HG03103 (cell line): ENCODE measurements at regions not wholly inside any gene's neighbourhood (a gene's known extent, or its start where the extent isn't known, plus 50 kb on each side); places are given as distances from the start of the nearest gene placed in this dataset.
"Not testable (repeated sequence)": the region's sequence is repeated elsewhere in the genome, so short reads cannot be mapped to it uniquely, and the experiment has no call there.

Experiments used
- ATAC-seq: cut with Tn5 transposase; IDR thresholded peaks from one replicate; pipeline ENCODE4 v1.9.1; 2021; ENCODE audit warnings: low read depth; ENCODE audit not compliant: unreplicated experiment

DNA sequence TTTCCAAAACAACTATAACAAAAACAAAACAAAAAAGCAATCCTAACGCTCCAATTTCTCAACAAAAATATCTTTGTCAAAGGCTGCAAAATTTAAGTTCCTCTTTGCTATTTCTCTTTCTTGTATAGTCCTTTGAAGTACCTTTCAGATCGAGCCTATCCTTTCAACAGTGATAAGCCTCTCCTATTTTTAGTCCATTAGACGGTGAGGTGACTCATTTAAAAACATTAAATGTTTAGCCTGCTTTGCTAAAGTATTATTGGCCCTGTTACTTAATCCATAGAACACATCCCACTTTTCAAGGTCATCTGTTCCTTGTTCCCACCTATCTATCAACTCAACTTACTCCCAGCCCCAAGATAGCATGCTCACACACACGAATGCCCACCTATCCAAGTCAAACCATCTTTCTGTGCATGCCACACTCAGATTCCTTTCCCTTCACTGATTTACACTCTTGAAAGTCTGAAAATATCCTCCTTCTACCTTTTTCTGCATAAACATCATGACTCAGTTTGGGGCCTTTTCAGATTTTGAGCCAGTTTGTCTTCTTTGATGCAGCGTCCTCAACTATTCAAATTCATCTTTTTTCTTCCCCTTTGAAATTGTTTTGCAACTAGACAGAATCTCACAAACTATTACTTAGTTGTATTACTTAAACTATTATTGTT, 224.9 kb upstream of the TMEM229A start:
- peak; percentile 65 for ATAC-seq

DNA sequence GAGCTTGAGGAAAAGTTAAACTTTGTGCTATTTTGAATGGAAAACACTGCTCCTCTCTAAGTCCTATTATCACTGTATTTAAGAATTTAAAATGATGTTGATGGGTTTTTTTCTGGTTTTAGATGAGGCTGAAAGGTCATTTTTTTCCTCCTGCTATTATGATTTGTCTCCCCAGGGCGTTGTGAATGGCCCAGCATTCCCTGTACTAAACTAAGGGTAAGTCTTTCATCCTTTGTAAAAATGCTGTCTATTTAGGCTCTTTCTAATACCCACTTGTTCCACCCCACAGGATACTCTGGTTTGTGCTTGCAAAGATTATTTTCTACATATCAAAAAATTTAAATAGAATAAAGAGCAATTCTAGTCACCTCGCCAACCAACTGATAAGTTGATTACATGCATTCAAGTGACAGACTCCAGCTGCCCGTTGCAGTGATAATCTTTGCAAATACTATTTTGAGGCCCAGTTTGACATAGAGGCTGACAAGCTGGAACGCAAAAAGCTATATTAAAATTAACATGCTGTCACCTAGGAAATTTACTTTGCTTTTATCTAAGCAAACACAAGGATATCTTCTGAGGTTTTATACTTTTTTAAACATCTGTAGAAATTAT, 222.3 kb upstream of the TMEM229A start:
- ATAC-seq = no peak

DNA sequence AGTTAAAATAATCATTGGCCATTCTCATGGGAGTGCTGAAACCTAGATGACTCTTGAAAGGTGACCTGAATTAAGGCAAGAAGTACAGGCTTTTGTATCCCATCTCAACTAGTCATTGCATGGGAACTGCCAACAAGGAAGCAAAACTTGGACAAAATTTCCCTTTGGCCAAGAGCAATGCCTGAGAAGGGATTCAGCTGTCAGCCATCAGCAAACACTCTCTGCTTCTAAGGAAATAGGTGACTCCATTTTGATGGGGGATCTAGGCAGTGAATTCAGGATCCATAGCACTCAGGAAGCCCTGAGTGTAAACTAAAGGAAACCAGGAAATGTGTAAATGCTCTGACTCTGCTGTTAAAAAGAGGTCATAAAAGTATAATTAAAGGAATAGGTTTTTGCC, 221.5 kb upstream of the TMEM229A start:
- no peak for ATAC-seq

DNA sequence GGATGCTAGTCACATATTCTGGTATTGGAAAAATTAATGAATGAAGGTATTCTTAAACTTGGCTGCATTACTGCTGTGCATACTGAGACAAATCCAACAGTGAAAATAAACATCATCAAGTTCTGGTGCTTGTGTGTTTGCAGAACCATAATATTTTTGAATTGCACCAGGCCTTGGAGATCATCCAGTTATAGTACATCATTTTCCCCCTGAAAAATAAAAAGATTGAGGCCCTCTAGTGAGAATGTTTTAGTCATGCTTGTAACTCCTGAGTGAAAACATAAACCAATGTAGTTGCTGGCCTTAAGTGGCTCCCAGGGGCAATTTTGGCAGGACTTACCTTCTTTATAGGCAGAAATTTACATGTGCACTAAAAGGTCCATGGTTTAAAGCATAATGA, 218.8 kb upstream of the TMEM229A start:
- no peak for ATAC-seq

DNA sequence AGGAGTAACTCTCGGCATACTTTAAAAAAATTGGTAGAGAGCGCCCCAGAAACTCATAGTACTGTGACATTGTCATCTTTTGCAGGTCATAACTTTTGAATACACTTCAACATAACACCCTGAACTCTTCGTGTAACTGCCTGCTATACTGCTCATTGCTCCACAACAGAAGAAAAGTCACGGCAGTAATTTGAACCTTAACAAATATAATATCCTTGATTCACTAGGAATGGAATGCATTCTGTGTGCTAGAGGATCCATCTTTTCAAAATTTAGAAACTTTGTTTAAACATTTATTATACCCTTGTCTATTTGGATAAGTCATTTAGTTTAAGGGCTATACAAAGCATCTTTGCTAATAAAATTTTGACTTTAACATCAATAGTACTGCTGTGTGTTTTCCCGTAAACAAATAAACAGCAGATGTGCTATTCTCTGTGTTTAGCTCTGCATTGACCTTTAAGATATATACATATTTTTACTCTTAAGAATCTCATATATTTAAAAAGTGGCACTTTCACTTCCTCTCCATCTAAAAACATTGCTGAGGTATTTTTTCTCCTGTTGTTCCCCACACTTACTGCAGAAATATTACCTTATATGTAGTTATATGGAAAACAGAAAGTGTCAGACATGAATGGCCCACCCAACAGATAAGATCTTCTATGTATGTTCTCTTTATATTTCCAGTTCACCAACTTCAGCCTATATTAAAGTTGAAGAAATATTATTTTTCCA, 217.6 kb upstream of the TMEM229A start:
- ATAC-seq = no peak

DNA sequence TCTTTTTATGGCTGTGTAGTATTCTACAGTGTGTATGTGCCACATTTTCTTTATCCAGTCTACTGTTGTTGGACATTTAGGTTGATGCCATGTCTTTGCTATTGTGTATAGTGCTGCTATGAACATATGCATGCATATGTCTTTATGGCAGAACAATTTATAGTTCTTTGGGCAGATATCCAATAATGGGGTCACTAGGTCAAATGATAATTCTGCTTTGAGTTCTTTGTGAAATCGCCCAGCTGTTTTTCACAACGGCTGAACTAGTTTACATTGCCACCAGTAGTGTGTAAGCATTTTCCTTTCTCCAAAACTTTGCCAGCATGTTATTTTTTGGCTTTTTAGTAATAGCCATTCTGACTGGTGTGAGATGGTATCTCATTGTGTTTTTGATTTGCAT, 214.8 kb upstream of the TMEM229A start:
- ATAC-seq = no peak

DNA sequence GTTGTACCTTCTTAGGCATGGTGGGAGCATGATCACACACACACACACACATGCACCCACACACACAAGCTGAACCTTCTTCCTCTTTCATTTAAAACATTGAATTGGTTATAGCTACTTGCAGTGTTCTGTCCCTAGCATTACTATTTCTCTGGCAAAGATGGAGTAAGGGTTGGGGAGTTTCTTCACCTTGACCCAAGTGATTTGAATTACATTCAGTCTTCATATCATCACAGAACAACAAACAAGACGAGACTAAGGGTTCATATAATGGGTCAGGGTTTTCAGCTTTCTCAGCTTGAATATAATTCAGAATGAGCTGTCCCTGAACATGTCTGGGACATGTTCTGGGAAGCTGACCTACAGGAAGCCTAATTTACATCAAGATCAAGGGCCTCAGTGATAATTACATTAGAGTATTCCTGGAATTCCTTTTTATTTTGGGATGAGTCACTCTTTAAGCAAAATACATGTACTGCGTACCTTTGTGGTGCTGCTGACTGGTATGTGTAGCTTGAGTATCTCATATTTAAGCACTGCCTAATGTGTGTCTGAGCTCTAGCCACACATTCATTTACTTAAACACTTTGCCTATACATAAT, 213.5 kb upstream of the TMEM229A start:
- no peak for ATAC-seq

DNA sequence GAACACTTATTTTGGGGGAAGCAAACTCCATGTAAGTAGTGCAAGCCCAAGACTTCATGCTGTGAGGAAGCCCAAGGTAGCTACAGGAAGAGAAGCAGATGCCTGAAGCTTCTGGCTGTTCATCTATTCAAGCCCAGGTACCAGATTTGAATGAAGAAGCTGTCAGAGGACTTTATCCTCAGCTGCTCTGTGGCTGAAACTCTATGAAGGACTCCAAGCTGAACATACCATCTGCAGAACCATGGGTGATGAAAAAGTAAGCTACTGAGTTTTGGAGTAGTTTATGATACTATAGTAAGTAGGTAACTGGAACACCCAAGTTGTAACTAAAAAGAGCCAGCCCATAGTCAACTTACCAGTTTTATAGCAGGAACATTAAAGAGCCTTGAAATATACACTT, 211.6 kb upstream of the TMEM229A start:
- not testable (repeated sequence) for ATAC-seq

DNA sequence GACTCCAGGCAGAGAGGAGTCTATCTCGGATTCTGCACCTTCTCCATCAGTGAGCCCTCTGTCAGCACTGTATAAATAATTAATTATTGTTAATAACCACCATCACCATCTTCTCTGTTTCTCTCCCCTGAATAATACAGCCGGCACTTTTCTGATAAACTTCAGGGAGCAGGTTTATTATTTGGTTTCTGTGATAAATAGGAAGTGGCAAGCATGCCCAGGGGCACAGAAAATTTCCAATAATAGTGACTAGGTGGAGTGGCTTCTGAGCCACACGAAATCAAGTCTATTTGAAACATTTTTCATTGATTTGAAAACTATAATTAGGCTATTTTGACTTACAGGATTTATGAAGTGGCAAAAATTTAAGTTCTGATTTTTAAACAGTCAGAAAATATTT, 186.8 kb upstream of the TMEM229A start:
- no peak for ATAC-seq

DNA sequence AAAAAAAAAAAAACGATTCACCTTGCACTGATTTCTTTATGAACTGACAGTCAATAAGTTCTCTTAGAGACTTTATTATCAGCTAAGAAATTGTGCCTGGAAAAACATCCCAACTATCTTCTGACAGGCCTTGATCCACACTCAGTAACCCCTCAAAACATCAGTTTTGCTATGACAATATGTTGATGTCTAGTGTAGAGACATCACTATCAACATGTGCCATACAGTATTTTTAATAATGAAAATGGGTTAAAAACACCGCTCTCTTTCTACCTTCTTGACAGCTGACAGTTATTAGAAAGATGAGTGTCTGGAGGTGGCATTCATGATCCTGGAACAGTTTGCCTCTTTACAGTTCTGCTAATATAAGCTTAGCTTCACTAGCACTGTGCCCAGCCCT, 175.8 kb upstream of the TMEM229A start:
- ATAC-seq = no peak

DNA sequence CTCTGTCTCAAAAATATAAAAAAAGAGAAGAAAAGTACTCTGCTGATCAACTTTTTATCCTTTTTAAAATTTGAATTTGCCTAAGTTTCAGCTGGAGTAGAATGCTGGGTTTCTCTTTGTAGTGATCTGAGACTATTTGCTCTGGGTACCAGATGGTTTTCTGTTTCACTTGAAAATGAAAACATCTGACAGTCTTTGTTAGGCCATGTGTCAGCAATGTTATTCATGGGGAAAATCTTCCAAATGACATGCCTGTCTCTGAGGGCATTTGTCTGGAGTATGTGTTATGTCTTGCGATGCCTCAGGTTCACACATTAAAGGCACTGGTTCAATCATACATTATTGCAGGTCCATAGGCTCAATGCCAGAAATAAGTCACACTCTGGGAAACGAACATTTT, 175.3 kb upstream of the TMEM229A start:
- no peak for ATAC-seq

DNA sequence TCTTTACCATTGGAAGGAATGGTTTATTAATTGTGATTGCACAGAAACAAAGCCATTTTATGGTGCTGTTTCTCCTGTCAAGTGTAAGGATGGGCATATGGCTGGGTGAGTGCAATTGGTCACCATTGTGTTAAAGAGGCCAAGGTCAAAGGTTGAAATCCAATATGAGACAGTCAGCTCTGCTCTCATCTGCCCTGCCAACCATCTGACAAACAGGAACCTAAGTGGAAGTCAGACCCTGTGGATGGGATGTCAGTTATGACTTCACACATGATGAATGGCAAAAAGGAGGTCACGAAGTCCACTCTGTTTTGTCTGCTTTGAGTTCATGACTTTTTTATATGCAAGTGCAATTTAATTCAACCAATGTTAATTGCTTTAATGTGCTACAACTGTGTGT, 172.7 kb upstream of the TMEM229A start:
- no peak for ATAC-seq

DNA sequence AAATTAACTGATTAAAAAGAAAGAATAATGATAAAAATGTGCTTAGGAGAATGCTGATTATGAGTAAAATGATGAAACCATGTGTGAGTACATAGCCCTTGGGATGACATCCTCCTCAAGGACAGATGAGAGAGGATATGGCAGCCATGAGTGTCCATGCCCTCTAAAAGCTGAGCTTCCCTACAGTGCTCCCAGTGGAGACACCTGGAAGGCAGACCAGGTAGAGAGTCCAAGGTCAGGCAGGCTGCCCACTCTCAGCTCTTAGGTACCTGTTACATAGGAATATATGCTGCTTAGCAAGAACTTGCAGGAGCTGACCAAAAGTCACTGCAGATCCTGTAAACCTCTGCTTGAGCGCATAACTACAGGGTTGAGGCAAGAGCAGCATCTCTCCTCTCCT, 169.7 kb upstream of the TMEM229A start:
- ATAC-seq = no peak

DNA sequence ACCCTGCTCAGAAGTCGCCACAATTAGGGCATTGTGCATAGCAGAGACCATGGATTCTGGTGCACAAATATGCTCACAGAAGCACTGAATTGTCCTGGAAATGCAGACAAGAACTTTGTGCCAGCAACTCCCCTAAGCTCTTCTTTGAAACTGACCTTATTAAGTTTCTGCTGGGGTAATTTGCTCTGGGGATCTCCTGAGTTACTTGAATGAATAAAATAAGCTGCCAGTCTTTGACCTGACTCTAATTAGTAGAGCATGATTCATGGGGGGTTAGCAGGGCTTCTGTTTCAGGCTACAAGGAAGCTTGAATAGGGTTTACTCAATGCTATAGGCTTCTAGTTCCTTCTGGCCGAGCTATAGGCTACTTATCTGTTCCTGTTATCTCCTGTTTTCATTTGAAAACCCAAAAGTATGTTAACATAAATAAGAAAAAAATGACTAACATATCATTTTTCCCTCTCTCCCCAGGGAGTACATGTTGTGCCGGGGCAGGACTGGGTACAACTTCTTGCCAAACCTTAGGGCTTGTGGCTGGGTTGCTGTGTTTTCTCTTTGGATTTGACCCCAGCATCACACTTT, 169.0 kb upstream of the TMEM229A start:
- no peak for ATAC-seq

DNA sequence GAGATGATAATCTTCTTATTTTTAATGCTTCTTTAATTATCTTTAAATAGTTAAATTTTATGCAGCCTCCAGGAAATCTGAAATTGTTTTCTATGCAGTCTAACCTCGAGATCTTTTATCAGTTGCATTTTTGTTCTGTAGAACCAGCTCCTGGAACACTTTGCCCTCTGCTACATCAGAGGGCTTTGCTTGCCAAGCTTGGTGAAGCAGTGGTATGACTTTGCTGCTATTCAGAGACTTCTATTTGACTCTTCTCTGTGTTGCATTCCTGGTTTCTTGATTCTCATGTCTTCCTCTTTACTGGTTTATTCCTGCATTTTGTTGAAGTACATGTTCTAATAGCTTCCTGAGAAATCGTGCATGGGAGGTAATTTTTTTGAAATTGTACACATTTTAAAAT, 163.7 kb upstream of the TMEM229A start:
- no peak for ATAC-seq

DNA sequence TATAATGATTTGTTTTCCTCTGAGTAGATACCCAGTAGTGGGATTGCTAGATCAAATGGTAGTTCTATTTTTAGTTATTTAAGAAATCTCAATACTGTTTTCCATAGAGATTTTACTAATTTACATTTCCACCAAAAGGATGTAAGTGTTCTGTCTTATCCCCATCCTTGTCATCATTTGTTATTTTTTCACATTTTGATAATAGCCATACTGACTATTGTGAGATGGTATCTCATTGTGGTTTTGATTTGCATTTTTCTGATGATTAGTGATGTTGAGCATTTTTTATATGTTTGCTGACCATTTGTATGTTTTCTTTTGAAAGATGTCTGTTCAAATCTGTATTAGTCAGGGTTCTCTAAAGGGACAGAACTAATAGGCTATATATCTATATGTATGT, 160.0 kb upstream of the TMEM229A start:
- ATAC-seq = no peak

DNA sequence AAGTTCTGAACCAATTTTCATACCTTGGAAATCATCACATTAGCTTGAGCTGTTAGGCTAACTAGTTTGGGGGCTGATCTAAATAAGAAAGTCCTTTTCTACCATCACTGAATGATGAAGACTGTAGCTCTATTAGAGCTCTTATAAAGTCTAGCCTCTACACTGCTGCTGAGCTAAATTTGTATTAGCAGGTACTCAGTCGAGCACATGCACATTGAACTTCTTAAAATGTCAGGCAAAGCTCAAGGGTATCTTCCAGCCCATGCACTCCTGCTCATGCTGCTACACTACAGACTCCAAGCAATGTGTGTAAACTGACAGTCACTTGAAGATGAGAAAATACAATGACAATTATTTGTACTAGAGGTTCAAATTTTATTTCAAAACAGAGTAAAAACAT, 158.8 kb upstream of the TMEM229A start:
- no peak for ATAC-seq

DNA sequence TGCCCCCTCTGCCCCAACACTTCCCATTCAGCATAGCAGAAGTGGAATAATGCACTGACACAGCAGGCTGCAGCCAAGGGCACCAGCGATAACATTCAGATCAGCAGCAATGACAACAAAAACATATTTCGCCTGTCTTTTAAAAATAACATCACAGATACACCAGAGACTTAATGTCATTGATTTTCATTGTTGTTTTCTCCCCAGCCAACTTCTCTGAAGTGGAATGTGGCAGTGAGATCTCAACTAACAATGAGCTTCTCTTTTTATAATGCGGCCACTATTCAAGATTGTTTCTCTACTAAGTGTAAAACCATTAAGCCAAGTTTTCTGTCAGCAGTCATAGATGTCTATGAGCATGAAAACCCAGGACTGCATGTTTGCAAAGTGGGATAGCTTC, 158.2 kb upstream of the TMEM229A start:
- no peak for ATAC-seq

DNA sequence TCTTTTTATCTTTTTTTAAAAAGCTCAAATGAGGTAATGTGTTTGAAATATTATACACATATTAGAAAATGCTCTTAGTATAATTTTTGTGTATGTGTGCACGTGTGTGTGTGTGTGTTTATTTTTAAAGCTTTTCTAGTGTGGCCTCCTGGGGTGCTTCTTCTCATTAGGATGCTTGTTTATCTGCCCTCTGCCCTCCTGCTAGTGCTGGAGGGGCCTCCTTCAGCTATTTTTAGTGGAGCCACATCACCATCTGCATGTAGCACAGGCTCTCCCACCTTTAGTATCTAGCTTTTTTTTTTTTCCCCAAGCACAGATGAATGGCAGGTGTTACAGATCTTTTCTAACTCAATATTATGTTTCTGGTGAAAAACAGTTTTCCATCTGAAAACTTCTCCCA, 155.7 kb upstream of the TMEM229A start:
- ATAC-seq = no peak

DNA sequence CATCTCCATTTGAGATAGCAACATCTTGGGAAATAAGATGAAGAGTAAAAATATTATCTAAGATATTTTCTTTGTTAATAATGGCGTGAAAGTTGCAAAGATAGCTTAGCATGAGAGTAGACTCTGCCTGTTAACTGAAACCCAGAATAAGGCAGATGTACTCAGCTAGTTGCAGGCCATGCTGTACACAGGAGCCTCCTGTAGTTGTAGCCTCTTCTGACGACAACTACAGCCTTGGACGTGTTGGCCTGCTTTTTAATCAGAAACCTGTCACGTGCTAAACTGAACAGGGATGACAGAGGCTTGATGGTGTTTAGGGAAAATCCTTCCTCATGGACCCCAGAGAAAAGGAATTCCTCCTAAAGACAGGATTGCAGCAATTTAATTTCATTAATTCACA, 155.1 kb upstream of the TMEM229A start:
- ATAC-seq = no peak

DNA sequence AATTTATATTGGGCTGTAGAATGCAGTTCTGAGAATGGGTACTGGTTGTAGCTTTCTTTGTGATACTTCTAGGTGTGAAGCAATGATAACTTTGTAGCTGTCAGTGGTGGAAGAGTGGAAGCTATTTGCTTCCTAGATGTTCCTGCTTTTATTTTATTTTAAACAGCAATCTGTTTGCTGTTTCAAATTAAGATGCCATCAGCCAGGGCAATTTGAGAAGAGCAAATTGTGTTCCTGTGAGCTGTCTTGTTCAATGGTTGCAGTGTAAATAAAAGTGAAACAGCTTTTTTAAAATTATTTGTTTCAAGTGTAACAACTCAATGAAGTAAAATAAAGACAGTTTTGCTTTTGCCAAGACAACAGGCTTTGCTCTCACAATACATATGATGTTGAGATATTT, 150.8 kb upstream of the TMEM229A start:
- ATAC-seq = no peak
